KMS-11 (cell line): ENCODE measurements at regions not wholly inside any gene's neighbourhood (a gene's known extent, or its start where the extent isn't known, plus 50 kb on each side); places are given as distances from the start of the nearest gene placed in this dataset.

ENCODE experiments used
- H2AFZ ChIP-seq: fragments of 200-600 bp; sonication (generic); 2 replicates; pipeline ENCODE4 v1.6.1; 2016; ENCODE audit warnings: antibody characterized with exemption, mixed run types, low read depth
- H3K27ac ChIP-seq: fragments of 200-600 bp; sonication (generic); 2 replicates; pipeline ENCODE4 v1.6.1; 2016; ENCODE audit warnings: mild to moderate bottlenecking, mixed run types
- H3K27me3 ChIP-seq: fragments of 200-600 bp; sonication (generic); 2 replicates; pipeline ENCODE4 v1.6.1; 2017; ENCODE audit warnings: mild to moderate bottlenecking, low read depth, mixed run types, moderate library complexity; ENCODE audit not compliant: insufficient read depth
- H3K36me3 ChIP-seq: fragments of 200-600 bp; sonication (generic); 2 replicates; pipeline ENCODE4 v1.6.1; 2017; ENCODE audit warnings: mild to moderate bottlenecking, mixed run types; ENCODE audit not compliant: insufficient read depth
- H3K4me1 ChIP-seq: fragments of 200-600 bp; sonication (generic); 2 replicates; pipeline ENCODE4 v1.6.1; 2016; ENCODE audit warnings: mild to moderate bottlenecking, low read depth, mixed run types; ENCODE audit not compliant: poor library complexity, severe bottlenecking
- H3K4me2 ChIP-seq: fragments of 200-600 bp; sonication (generic); 2 replicates; pipeline ENCODE4 v1.7.0; 2016; ENCODE audit warnings: mild to moderate bottlenecking, mixed run types
- H3K4me3 ChIP-seq: fragments of 200-600 bp; sonication (generic); IDR thresholded peaks from 2 replicates; pipeline ENCODE4 v1.6.1; 2017; ENCODE audit warnings: low read depth, low read length, mixed read lengths; ENCODE audit not compliant: insufficient read depth
- H3K79me2 ChIP-seq: fragments of 200-600 bp; sonication (generic); 2 replicates; pipeline ENCODE4 v1.6.1; 2016; ENCODE audit warnings: low read depth, mixed run types; ENCODE audit not compliant: insufficient read depth
- H3K9ac ChIP-seq: fragments of 200-600 bp; sonication (generic); 2 replicates; pipeline ENCODE4 v1.6.1; 2016; ENCODE audit warnings: mild to moderate bottlenecking, mixed run types
- H4K20me1 ChIP-seq: fragments of 200-600 bp; sonication (generic); 2 replicates; pipeline ENCODE4 v1.6.1; 2016; ENCODE audit warnings: mild to moderate bottlenecking, mixed run types; ENCODE audit not compliant: insufficient read depth
- TF ChIP-seq, protein P1 (sequence below): fragments of 200-600 bp; sonication (generic); conservative IDR thresholded peaks from 2 replicates; pipeline ENCODE4 v1.6.1; 2017; ENCODE audit warnings: low read depth, mild to moderate bottlenecking, antibody characterized with exemption, low read length, moderate library complexity, mixed read lengths

DNA sequence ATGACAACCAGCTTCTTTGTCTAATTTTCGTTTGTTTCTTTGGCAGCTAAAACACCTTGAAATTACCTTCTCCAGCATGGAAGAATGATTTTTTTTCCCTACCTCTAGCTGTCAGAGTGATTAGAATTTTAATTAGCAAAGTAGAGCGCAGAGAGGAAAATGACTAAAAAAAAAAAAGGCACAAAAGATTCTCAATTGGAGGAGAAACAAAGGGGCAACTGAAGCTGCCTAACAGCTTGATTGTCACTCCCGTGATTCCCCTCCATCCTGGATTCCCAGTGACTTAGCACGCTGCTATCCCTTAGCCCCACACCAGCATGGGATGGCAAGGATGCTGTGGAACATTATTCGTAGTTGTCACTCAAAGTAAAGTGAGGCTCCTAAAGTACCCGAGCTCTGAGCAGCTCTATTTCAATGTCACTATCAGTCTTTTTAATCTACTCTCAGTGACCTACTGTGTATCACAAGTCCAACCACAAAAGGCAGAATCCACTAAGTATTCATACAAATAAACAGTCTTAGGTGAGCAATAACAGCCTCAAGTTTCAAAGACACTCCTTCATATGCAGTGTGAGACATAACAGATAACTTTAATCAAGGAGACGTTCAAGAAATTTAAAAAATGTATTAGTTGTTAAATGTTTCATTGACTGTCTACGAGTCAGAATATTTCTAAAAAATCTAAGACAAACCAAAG, 710.0 kb upstream of the GRAMD2B start:
- Histone ChIP-seq H3K9ac (no peak overlapping the region), H2AFZ (no peak overlapping the region), H3K27ac (no peak overlapping the region), H3K4me1 (no peaks in the 10 kb centered on the region), H3K4me2 (no peak overlapping the region), H3K36me3 (no peaks in the 10 kb centered on the region), H4K20me1 (no peaks in the 10 kb centered on the region), H3K27me3 (no peaks in the 10 kb centered on the region), H3K79me2 (no peaks in the 10 kb centered on the region), H3K4me3 (no peak overlapping the region)
- TF ChIP-seq, protein P1, sequence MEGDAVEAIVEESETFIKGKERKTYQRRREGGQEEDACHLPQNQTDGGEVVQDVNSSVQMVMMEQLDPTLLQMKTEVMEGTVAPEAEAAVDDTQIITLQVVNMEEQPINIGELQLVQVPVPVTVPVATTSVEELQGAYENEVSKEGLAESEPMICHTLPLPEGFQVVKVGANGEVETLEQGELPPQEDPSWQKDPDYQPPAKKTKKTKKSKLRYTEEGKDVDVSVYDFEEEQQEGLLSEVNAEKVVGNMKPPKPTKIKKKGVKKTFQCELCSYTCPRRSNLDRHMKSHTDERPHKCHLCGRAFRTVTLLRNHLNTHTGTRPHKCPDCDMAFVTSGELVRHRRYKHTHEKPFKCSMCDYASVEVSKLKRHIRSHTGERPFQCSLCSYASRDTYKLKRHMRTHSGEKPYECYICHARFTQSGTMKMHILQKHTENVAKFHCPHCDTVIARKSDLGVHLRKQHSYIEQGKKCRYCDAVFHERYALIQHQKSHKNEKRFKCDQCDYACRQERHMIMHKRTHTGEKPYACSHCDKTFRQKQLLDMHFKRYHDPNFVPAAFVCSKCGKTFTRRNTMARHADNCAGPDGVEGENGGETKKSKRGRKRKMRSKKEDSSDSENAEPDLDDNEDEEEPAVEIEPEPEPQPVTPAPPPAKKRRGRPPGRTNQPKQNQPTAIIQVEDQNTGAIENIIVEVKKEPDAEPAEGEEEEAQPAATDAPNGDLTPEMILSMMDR, result no peak

DNA sequence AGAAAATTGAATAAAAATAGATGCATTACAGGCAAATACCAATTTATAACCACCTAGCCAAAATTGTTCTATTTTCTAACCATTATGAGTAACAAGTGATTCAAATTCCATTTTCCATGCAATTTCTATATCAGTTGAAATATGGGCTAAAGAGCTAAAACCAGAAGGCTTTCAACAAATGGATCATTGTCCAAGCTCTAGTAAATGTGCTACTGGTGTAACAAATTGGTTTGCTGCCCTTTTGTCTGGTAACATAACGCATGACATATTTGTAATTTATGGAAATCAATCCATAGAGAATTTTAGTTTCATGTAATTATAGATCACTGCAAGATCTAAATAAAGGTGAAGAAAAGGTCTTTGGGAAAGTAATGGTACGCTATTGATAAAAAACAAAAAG, 708.0 kb upstream of the GRAMD2B start:
- H3K4me2 ChIP-seq, result no peak overlapping the region
- no peaks in the 10 kb centered on the region for H4K20me1 ChIP-seq
- no peak overlapping the region for H3K9ac ChIP-seq
- H3K79me2 ChIP-seq, result no peaks in the 10 kb centered on the region
- TF ChIP-seq, protein P1, result no peak
- H2AFZ ChIP-seq, result no peak overlapping the region
- no peak overlapping the region for H3K4me3 ChIP-seq
- H3K27ac ChIP-seq, result no peak overlapping the region
- H3K4me1 ChIP-seq, result no peaks in the 10 kb centered on the region
- H3K36me3 ChIP-seq, result no peaks in the 10 kb centered on the region
- no peaks in the 10 kb centered on the region for H3K27me3 ChIP-seq

DNA sequence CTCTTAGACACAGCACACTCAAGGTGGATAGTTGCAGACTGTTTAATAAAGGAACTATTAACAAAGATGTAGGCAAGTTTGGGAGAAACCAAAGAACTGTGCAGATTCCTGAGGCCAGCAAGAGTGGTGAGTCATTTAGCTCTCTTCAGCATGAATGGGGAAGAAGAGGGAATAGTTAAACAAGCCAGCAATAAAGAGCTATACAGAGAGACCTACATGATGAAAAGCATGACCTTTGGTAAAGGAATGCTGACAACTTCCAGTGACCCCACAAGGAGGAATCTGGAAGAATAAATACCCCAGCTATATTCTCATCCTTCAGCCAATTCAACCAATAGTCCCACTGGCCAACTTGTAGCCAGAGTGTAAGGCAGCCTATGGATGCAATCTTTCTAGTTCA, 706.0 kb upstream of the GRAMD2B start:
- TF ChIP-seq, protein P1, result no peak
- H3K27ac ChIP-seq, result no peak overlapping the region
- no peaks in the 10 kb centered on the region for H3K36me3 ChIP-seq

DNA sequence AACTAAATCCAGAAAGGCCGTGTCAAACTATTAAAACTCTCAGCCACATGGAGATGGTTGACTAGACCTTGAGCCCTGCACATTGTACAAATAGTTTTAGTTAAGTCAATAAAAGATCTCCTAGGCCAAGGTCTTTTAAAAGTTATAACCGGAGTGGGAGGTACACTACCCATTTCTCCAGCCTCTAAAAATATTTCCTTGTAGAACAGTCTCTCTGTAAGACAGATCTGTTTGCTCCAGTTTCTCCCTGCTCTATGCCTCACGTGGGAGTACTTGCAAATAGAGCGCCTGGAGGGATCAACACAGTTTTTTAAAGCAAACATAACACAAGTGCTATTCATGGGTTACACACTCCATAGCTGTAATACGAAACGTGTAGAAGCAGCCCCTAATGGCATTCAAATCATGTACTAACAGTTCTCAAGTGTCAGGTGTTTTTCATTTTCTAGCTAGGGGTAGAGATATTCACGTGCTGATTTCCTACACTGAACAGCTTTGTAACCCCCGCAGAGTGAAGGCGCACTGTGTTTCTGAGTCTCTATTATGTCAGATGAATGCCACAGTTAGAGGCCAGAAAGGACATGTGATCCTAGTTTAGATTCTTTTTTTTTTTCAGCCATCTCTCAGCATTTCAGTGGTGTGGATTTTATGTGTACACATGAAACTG, 703.4 kb upstream of the GRAMD2B start:
- Histone ChIP-seq H3K27ac (no peak overlapping the region), H3K9ac (no peak overlapping the region), H3K4me3 (no peak overlapping the region), H3K36me3 (no peaks in the 10 kb centered on the region), H4K20me1 (no peaks in the 10 kb centered on the region), H3K79me2 (no peaks in the 10 kb centered on the region), H3K27me3 (no peaks in the 10 kb centered on the region), H3K4me2 (no peak overlapping the region), H2AFZ (no peak overlapping the region), H3K4me1 (peaks cover 5% of the 10 kb centered on the region)
- TF ChIP-seq, protein P1, result no peak

More for the DNA sequence above, 706.0 kb upstream of the GRAMD2B start:
- Histone ChIP-seq H3K4me2 (no peak overlapping the region), H3K9ac (no peak overlapping the region), H2AFZ (no peak overlapping the region), H3K79me2 (no peaks in the 10 kb centered on the region), H4K20me1 (no peaks in the 10 kb centered on the region), H3K27me3 (no peaks in the 10 kb centered on the region), H3K4me1 (no peaks in the 10 kb centered on the region), H3K4me3 (no peak overlapping the region)
